H7 (cell line): ENCODE measurements at regions not wholly inside any gene's neighbourhood (a gene's known extent, or its start where the extent isn't known, plus 50 kb on each side); places are given as distances from the start of the nearest gene placed in this dataset.

ENCODE experiments used
- DNase-seq: peaks from one replicate; pipeline ENCODE4 v3.0.0; 2012
- H3K27me3 ChIP-seq: 2 replicates; pipeline ENCODE4 v1.6.0; 2011; ENCODE audit warnings: mild to moderate bottlenecking, low read length; ENCODE audit not compliant: control insufficient read depth, insufficient read depth
- H3K36me3 ChIP-seq: replicated peaks from 2 replicates; pipeline ENCODE4 v1.5.1; 2011; ENCODE audit warnings: low read length; ENCODE audit not compliant: control insufficient read depth, insufficient read depth
- H3K4me3 ChIP-seq: 2 replicates; pipeline ENCODE4 v1.5.1; 2011; ENCODE audit warnings: low read depth, mild to moderate bottlenecking, control low read depth, low read length, moderate library complexity; ENCODE audit not compliant: insufficient read depth

DNA sequence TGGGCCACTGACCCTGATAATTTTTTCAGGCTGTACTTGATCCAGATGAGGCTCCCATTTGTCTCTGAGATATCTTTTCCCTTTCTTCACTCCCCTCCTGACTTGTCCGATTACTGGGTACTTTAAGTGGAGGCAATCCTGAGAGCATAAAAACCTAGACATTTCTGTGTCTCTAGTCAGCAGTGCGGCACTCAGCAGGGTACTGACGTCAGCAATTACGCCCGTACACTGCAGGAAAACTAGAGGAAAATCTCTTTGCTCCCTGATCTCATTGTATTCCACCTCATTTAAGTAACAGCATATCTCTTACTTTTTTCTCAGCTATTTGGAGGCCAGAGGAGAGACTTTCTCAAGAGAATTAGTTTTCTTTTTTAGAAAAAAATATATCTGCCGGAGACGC lies 315.5 kb upstream of the OR4E1 start:
- no peaks in the 10 kb centered on the region for H3K36me3 ChIP-seq
- DNase-seq, result no peak
- no peaks in the 10 kb centered on the region; the same call in 1 of the 2 replicates for H3K27me3 ChIP-seq
- H3K4me3 ChIP-seq, result no peak overlapping the region

DNA sequence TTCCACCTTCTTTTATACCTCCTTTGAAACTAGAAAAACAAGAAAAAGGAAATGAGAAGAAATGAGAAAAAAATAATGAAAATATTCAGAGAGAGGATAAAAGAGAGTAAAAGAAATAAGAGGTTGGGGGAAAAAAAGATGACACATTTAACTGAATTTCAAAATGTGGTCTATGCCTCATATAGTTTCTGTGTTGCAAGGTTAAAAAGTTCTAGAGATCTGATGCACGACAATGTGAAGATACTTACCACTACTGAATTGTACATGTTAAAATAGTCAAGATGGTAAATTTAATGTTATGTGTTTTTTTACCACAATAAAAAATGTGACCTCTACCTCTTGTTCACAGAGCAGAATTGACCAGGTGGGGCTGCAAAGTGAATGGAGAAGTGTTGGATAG lies 314.8 kb upstream of the OR4E1 start:
- no peak for DNase-seq
- no peak overlapping the region for H3K4me3 ChIP-seq
- no peaks in the 10 kb centered on the region for H3K36me3 ChIP-seq
- H3K27me3 ChIP-seq, result no peaks in the 10 kb centered on the region; the same call in 1 of the 2 replicates

DNA sequence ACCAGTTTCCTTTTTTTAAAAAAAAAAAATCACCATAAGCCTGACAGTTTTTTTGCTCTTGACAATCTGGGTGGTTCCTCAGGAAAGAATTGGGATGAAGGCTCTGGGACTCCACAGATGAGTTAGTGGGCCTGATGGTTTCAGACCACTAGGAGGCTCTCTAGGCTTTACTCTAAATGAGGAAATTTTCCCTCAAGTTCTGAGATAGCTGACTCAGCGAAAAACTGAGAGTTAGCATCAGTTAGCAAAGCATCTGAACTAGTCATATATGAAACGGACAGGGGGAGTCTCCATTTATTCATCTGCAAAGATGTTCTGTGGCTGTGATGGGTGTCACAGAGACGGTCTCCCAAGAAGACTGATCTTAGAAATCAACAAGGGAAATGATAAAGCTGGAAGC lies 314.3 kb upstream of the OR4E1 start:
- Histone ChIP-seq H3K27me3 (no peaks in the 10 kb centered on the region; the same call in 1 of the 2 replicates), H3K36me3 (no peaks in the 10 kb centered on the region), H3K4me3 (no peak overlapping the region)
- DNase-seq, result peak; percentile 61

DNA sequence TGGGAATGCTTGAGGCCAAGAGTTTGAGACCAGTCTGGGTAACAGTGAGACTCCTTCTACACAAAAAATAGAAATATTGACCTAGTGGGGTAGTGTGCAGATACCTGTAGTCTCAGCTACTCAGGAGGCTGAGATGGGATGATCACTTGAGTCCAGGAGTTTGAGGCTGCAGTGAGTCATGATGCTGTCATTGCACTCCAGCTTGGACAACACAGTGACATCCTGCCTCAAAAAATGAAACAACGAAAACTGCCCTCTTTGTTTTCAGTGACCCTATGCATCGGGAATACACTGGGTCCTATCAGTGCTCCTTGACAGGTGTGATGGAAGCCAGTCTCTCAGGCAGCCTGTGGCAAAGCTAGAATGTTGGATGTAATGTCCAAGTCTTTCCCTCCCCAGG lies 311.5 kb upstream of the OR4E1 start:
- H3K36me3 ChIP-seq, result no peaks in the 10 kb centered on the region
- H3K27me3 ChIP-seq, result no peaks in the 10 kb centered on the region
- H3K4me3 ChIP-seq, result no peak overlapping the region
- no peak for DNase-seq

DNA sequence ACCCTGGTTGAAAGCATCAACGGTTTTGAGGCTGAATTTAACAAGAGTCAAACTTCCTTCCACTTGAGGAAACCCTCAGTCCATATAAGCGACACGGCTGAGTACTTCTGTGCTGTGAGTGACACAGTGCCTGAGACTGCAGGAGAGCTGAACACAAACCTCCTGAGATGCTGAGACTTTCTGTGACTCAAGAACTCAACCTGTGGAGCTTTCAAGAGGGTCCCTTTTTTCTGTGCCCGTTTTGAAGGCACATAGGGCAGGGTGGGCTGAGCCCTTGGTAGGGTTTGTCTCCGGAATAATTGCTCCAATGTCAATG lies 305.3 kb upstream of the OR4E1 start:
- H3K36me3 ChIP-seq, result no peaks in the 10 kb centered on the region
- H3K4me3 ChIP-seq, result no peak overlapping the region
- DNase-seq, result no peak
- H3K27me3 ChIP-seq, result no peaks in the 10 kb centered on the region

DNA sequence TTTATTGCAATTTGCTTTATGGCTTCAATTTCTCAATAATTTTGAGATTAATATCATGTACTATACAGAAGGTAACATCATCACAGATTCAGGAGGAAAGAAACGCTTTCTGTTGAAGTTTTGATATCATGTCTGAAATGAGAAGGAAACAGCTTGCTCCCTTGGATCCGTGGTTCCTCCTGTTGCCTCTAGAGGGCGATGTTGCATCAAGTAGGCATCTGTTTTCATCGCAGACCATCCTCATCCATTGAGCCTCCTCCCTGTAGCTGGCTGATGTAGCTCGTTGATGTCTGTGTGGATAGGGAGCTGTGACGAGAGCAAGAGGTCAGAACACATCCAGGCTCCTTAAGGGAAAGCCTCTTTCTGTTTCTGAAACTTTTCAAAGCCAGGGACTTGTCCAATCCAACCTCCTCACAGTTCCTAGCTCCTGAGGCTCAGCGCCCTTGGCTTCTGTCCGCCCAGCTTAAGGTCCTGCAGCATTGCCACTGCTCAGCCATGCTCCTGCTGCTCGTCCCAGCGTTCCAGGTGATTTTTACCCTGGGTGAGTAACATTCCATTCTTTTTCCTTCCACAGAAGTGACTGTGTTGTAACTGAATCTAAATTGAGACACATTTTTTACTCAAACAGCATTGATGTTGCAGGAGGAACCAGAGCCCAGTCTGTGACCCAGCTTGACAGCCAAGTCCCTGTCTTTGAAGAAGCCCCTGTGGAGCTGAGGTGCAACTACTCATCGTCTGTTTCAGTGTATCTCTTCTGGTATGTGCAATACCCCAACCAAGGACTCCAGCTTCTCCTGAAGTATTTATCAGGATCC lies 304.8 kb upstream of the OR4E1 start:
- no peaks in the 10 kb centered on the region for H3K27me3 ChIP-seq
- DNase-seq, result peak; percentile 66
- H3K4me3 ChIP-seq, result no peak overlapping the region
- H3K36me3 ChIP-seq, result no peaks in the 10 kb centered on the region

DNA sequence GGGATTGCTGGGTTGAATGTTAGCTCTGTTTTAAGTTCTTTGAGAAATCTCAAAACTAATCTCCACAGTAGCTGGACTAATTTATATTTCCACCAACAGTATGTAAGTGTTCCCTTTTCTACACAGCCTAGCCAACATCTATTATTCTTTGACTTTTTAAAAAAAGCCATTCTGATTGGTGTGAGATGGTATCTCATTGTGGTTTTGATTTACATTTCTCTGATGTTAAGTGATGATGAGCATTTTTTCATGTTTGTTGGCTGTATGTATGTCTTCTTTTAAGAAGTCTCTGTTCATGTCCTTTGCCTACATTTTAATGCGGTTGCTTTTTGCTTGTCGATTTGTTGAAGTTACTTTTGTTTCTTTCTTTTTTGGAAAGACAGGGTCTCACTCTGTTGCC lies 301.1 kb upstream of the OR4E1 start:
- Histone ChIP-seq H3K36me3 (no peaks in the 10 kb centered on the region), H3K27me3 (no peaks in the 10 kb centered on the region; the same call in 1 of the 2 replicates), H3K4me3 (no peak overlapping the region)
- DNase-seq, result no peak

DNA sequence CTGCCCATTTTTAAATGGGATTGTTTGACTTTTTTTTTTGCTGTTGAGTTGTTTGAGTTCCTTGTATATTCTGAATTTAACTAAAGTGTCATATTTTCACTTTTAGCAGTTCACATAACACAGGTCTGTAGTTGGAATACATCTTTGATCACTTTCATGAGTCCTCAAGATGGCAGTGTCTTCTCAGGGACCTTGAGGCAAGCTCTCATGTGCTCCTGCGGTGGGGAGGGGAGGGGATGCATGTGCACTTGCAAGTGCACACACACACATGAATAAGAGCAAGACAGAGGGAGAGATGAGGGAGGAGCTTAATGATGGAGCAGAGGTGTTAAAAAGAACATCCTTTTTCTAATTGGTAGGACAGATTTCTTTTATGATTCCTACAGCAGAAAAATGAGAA lies 291.4 kb upstream of the OR4E1 start:
- DNase-seq, result no peak
- H3K4me3 ChIP-seq, result no peak overlapping the region
- H3K36me3 ChIP-seq, result no peaks in the 10 kb centered on the region
- H3K27me3 ChIP-seq, result no peaks in the 10 kb centered on the region

DNA sequence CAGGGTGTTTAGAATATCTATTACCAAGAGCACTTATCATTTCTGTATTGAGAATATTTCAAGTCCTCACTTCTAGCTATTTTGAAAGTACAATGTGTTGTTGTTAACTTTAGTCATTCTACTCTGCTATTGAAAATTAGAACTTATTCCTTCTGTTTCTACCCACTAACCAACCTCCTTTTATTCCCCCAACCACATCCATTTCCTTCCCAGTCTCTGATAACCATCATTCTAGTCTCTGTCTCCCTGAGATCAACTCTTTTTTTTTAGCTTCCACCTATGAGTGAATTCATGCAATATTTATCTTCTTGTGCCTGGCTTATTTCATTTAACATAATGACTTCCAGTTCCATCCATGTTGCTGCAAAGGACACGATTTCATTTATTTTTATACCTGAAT lies 290.6 kb upstream of the OR4E1 start:
- H3K36me3 ChIP-seq, result no peaks in the 10 kb centered on the region
- no peaks in the 10 kb centered on the region for H3K27me3 ChIP-seq
- DNase-seq, result no peak
- H3K4me3 ChIP-seq, result no peak overlapping the region

DNA sequence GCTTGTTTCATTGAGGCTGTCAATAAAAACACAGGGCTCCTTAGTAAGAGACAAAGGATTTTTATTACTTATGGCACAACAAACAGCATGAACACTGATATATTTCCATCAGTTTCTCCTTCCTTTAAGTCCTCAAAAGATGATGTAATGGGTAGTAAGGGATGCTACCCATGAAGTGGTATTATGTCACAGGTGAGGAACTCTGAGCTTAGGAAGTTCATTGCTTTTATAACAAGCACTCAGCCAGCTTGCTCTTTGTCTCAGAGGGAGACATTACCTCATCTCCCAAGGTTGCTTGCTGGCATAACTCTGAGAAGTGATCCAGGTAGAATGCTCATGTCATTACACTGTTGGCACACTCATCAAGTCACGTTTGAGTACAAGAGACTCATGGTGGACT lies 287.0 kb upstream of the OR4E1 start:
- Histone ChIP-seq H3K36me3 (no peaks in the 10 kb centered on the region), H3K27me3 (no peaks in the 10 kb centered on the region), H3K4me3 (no peak overlapping the region)
- DNase-seq, result no peak

DNA sequence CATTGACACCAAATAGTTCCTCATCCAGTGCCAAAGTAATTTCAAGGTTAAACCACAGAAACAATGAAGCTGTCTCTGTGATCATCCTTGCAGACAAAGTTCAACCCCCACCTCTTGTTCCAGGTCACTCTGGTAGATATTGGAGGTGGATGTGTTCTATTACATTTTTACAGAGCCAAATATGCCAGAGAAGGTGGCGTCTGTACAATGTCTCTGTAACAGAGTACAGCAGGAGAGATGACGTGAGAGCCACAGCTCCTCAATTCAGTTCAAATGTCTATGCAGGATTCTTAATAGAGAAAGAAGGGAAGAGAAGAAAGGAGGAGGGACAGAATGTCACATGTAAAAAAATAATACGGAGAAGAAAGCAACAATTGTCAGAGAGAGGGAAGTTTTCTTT lies 268.3 kb upstream of the OR4E1 start:
- no peaks in the 10 kb centered on the region for H3K36me3 ChIP-seq
- H3K27me3 ChIP-seq, result no peaks in the 10 kb centered on the region
- DNase-seq, result no peak
- no peak overlapping the region for H3K4me3 ChIP-seq

DNA sequence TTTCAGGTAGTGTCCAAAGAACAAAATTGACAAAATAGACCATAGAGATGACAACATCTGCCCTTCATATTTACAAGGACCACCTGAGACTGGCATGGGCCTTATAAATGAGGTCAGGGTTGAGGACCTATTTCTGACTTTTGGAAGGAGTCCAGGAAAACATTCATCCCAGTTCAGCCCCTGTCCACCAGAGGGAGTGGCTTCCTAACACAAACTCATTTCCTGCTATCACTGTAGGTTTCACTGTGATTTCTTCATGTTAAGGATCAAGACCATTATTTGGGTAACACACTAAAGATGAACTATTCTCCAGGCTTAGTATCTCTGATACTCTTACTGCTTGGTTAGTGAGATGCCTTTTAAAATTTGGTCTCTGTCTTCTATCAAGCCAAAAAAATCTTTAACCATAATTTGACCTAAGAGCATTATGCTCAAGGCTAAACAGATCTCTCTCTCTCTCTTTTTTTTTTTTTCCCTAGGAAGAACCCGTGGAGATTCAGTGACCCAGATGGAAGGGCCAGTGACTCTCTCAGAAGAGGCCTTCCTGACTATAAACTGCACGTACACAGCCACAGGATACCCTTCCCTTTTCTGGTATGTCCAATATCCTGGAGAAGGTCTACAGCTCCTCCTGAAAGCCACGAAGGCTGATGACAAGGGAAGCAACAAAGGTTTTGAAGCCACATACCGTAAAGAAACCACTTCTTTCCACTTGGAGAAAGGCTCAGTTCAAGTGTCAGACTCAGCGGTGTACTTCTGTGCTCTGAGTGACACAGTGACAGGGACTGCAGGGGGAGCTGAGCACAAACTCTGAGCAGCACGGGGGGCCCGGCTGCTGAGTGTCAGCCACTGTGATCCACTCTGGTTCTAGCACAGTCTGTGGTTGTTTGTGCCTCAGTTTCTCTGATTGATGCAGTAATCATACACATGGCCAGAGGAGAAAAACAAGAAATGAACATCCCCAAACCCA lies 267.6 kb upstream of the OR4E1 start:
- peak; percentile 5 for DNase-seq
- Histone ChIP-seq H3K36me3 (no peaks in the 10 kb centered on the region), H3K27me3 (no peaks in the 10 kb centered on the region; the same call in 1 of the 2 replicates), H3K4me3 (no peak overlapping the region)

DNA sequence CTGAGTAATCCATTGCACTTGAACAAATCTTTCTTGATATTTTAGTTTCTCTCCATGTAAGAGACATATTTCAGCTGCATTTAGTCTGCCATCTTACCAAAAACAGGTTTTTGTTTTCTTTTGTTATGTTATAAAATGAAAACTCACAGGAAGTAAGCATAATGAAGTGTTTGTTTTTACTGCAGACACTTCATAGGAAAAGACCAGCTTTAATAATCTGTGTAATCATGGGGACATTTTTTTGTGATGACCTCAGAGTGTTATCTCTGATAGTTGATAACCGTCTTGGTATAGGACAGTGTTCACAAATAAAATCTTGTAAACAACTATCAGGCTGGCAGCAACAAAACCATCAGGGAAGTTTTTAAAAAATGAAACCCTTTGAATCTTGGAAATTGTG lies 266.2 kb upstream of the OR4E1 start:
- Histone ChIP-seq H3K36me3 (no peaks in the 10 kb centered on the region), H3K4me3 (no peak overlapping the region), H3K27me3 (no peaks in the 10 kb centered on the region; the same call in 1 of the 2 replicates)
- no peak for DNase-seq

DNA sequence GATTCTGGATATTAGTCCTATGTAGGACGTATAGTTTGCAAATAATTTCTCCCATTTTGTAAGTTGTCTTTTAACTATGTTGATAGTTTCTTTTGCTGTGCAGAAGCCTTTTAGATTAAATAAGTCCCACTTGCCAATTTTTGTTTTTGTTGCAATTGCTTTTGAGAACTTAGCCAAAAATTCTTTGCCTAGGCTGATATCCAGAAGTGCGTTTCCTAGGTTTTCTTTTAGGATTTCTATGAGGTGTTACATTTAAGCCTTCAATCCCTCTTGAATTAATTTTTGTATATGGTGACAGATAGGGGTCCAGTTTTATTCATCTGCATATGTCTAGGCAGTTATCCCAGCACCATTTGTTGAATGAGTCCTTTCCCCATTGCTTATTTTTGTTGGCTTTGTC lies 264.4 kb upstream of the OR4E1 start:
- Histone ChIP-seq H3K4me3 (no peak overlapping the region), H3K36me3 (no peaks in the 10 kb centered on the region), H3K27me3 (no peaks in the 10 kb centered on the region; the same call in 1 of the 2 replicates)
- no peak for DNase-seq

DNA sequence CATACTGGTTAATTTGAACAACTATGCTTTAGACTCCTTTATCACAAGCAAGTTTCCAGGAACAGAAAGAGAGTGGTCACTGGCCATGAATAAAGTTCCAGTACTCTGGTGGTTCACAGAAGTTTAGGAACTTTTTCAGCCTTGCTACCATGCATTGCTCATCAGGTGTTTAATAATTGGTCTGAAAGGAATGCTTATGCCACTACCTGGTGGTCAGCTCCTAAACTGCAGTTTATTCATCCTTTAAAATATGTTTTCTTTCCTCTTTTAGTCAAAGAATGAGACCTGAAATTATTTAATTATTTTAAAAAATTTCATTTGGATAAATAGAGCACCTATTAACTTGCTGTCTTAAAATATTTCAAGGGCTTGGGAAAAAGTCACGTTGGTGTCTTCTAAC lies 260.1 kb upstream of the OR4E1 start:
- DNase-seq, result no peak
- H3K27me3 ChIP-seq, result no peaks in the 10 kb centered on the region; the same call in 1 of the 2 replicates
- no peaks in the 10 kb centered on the region for H3K36me3 ChIP-seq
- no peak overlapping the region for H3K4me3 ChIP-seq
